ENCODE measurements at regions not wholly inside any gene's neighbourhood (a gene's known extent, or its start where the extent isn't known, plus 50 kb on each side); places are given as distances from the start of the nearest gene placed in this dataset.
"Not testable (repeated sequence)": the region's sequence is repeated elsewhere in the genome, so short reads cannot be mapped to it uniquely, and the experiment has no call there.

- intact Hi-C loops (cut with DNase I): no loop called here
- WGBS: 38% methylated on average over 6 of the region's 6 CpGs
- H3K27ac ChIP-seq: no peak overlapping the region
- no peak overlapping the region for H3K4me3 ChIP-seq
- H3K4me1 ChIP-seq (replicated peaks): no peaks in the 10 kb centered on the region
- no peaks in the 10 kb centered on the region for H3K36me3 ChIP-seq
- no peaks in the 10 kb centered on the region for H3K9me3 ChIP-seq
- no peak for DNase-seq (ENCODE audit: low spot score)
- TF ChIP-seq POLR2AphosphoS5 (IDR thresholded peaks at IDR 0.05): no peak
- TF ChIP-seq POLR2A (IDR thresholded peaks at IDR 0.05): no peak
- TF ChIP-seq CTCF (IDR thresholded peaks at IDR 0.05): no peak
- H3K27me3 ChIP-seq (replicated peaks; ENCODE audit: insufficient read depth): no peaks in the 10 kb centered on the region
Observed at GRCh38 chr3:157856078-157856939, 249.9 kb downstream of the SHOX2 start.

GRCh38 chr3:157845839-157846238 is 260.4 kb downstream of the SHOX2 start:
- intact Hi-C loops (cut with DNase I); H3K27ac ChIP-seq; DNase-seq (ENCODE audit: low spot score); H3K36me3 ChIP-seq; H3K4me1 ChIP-seq (replicated peaks); H3K4me3 ChIP-seq; H3K9me3 ChIP-seq; H3K27me3 ChIP-seq (replicated peaks; ENCODE audit: insufficient read depth): not testable (repeated sequence)
- WGBS: 79% methylated on average over 7 of the region's 7 CpGs

GRCh38 chr3:157844800-157845565 is 261.2 kb downstream of the SHOX2 start:
- TF ChIP-seq POLR2A (IDR thresholded peaks at IDR 0.05): no peak
- TF ChIP-seq POLR2AphosphoS5 (IDR thresholded peaks at IDR 0.05): no peak
- no peak for TF ChIP-seq CTCF (IDR thresholded peaks at IDR 0.05)
- H3K9me3 ChIP-seq: no peaks in the 10 kb centered on the region
- H3K4me1 ChIP-seq (replicated peaks): no peaks in the 10 kb centered on the region
- H3K27me3 ChIP-seq (replicated peaks; ENCODE audit: insufficient read depth): no peaks in the 10 kb centered on the region
- H3K36me3 ChIP-seq: no peaks in the 10 kb centered on the region
- H3K27ac ChIP-seq: no peak overlapping the region
- no peak overlapping the region for H3K4me3 ChIP-seq
- intact Hi-C loops (cut with DNase I): no loop called here
- WGBS: 61% methylated on average over 4 of the region's 4 CpGs
- no peak for DNase-seq (ENCODE audit: low spot score)

- H3K4me3 ChIP-seq: no peak overlapping the region
- 76% methylated on average over 3 of the region's 3 CpGs for WGBS
- H3K9me3 ChIP-seq: no peaks in the 10 kb centered on the region
- H3K36me3 ChIP-seq: no peaks in the 10 kb centered on the region
- H3K27me3 ChIP-seq (replicated peaks; ENCODE audit: insufficient read depth): no peaks in the 10 kb centered on the region
- no peak for TF ChIP-seq CTCF (IDR thresholded peaks at IDR 0.05)
- no peak for TF ChIP-seq POLR2A (IDR thresholded peaks at IDR 0.05)
- TF ChIP-seq POLR2AphosphoS5 (IDR thresholded peaks at IDR 0.05): no peak
- intact Hi-C loops (cut with DNase I): no loop called here
- DNase-seq (ENCODE audit: low spot score): no peak
- H3K4me1 ChIP-seq (replicated peaks): no peaks in the 10 kb centered on the region
- no peak overlapping the region for H3K27ac ChIP-seq
Observed at GRCh38 chr3:157844216-157844615, 262.0 kb downstream of the SHOX2 start.

GRCh38 chr3:157841029-157841428 is 265.2 kb downstream of the SHOX2 start:
- intact Hi-C loops (cut with DNase I): no loop called here
- WGBS: 87% methylated on average over 3 of the region's 3 CpGs

More at GRCh38 chr3:157841029-157841428, 265.2 kb downstream of the SHOX2 start:
- no peak overlapping the region for H3K4me3 ChIP-seq
- DNase-seq (ENCODE audit: low spot score): no peak
- no peak for TF ChIP-seq CTCF (IDR thresholded peaks at IDR 0.05)
- no peak for TF ChIP-seq POLR2A (IDR thresholded peaks at IDR 0.05)
- no peak for TF ChIP-seq POLR2AphosphoS5 (IDR thresholded peaks at IDR 0.05)
- no peaks in the 10 kb centered on the region for H3K9me3 ChIP-seq
- H3K27ac ChIP-seq: no peak overlapping the region
- no peaks in the 10 kb centered on the region for H3K36me3 ChIP-seq
- H3K27me3 ChIP-seq (replicated peaks; ENCODE audit: insufficient read depth): no peaks in the 10 kb centered on the region
- H3K4me1 ChIP-seq (replicated peaks): no peaks in the 10 kb centered on the region

Measured in prostate gland (tissue), 2 donors.